HepG2 (cell line): ENCODE measurements at regions not wholly inside any gene's neighbourhood (a gene's known extent, or its start where the extent isn't known, plus 50 kb on each side); places are given as distances from the start of the nearest gene placed in this dataset.

Experiments
- HDAC6 ChIP-seq: fragments of 200-600 bp; sonication (generic); IDR thresholded peaks from 2 replicates; pipeline ENCODE4 v1.7.0; 2017; ENCODE audit warnings: mild to moderate bottlenecking, antibody characterized with exemption, low read length, low read depth
- HMGA1 ChIP-seq: sonication (generic); formaldehyde crosslinking; conservative IDR thresholded peaks from 2 replicates; pipeline ENCODE4 v1.4.0; 2020; ENCODE audit warnings: missing genetic modification reagents
- KAT8 ChIP-seq: IDR thresholded peaks from 2 replicates; pipeline ENCODE4 v1.6.1; 2016; ENCODE audit warnings: missing genetic modification reagents, missing compliant biosample characterization
- MYC ChIP-seq: sonication (generic); formaldehyde crosslinking; IDR thresholded peaks from 2 replicates; pipeline ENCODE4 v1.9.0; 2021; ENCODE audit warnings: missing genetic modification reagents, borderline replicate concordance
- NFIC ChIP-seq: IDR thresholded peaks from 2 replicates; pipeline ENCODE4 v1.6.1; 2012; ENCODE audit warnings: mild to moderate bottlenecking, low read length, inconsistent platforms
- PHF8 ChIP-seq: sonication (generic); formaldehyde crosslinking; IDR thresholded peaks from 2 replicates; pipeline ENCODE4 v1.5.0; 2020; ENCODE audit warnings: missing genetic modification reagents
- POLR2A ChIP-seq, 2 experiments: IDR thresholded peaks; 2 replicates each; pipeline ENCODE4 v1.6.1; 2011; ENCODE audit warnings: low read depth in 2 of 2, low read length in 2 of 2, mild to moderate bottlenecking in 1 of 2, moderate library complexity in 1 of 2; ENCODE audit not compliant: insufficient read depth in 1 of 2
- TCF12 ChIP-seq, 2 experiments: fragments of 450-650 bp in 1 of 2; sonication (generic) in 1 of 2; formaldehyde crosslinking in 1 of 2; IDR thresholded peaks; 2 replicates each; pipeline versions ENCODE4 v1.6.1 to v1.8.0; 2017 to 2022; ENCODE audit warnings: antibody characterized with exemption in 1 of 2, mild to moderate bottlenecking in 1 of 2, missing genetic modification reagents in 1 of 2, moderate library complexity in 1 of 2
- TCF7L2 ChIP-seq: IDR thresholded peaks from 2 replicates; pipeline ENCODE4 v1.6.1; 2011; ENCODE audit warnings: mild to moderate bottlenecking, low read depth, low read length, moderate library complexity
- U2AF2 ChIP-seq: fragments of 200-400 bp; formaldehyde crosslinking; IDR thresholded peaks from 2 replicates; pipeline ENCODE4 v1.6.1; 2017; ENCODE audit warnings: low read depth, mild to moderate bottlenecking, low read length
- ZNF616 ChIP-seq: sonication (generic); formaldehyde crosslinking; IDR thresholded peaks from 2 replicates; pipeline ENCODE4 v1.5.0; 2020; ENCODE audit warnings: low read depth, mild to moderate bottlenecking, missing genetic modification reagents
- ZNF780A ChIP-seq: sonication (generic); formaldehyde crosslinking; IDR thresholded peaks from 2 replicates; pipeline ENCODE4 v1.8.0; 2022; ENCODE audit warnings: mild to moderate bottlenecking, missing genetic modification reagents, moderate library complexity
- TF ChIP-seq, protein P1 (sequence below): sonication (generic); formaldehyde crosslinking; IDR thresholded peaks from 2 replicates; pipeline ENCODE4 v1.5.0; 2020; ENCODE audit warnings: mild to moderate bottlenecking, missing genetic modification reagents, moderate library complexity

DNA sequence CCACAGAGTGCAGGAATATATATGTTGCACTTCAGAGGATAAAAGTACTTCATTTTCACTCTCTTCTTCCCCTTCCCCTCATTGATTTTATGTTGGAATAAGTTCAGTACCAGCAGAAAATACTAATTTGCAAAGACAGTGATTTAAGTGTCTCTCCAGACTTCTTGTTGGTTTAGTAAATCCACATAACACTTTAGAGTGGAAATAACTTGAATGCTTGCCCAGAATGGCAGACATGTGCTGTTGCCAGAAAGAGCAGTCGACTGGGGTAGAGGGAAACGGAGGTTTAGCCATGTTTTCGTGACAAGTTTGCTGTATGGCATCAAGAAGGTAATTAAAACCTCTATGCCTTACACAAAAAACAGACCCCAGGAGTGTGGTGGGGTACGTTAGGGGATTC, 246.0 kb upstream of the CXCR4 start:
- TF ChIP-seq TCF12 (IDR thresholded peaks at IDR 0.05) (no peak), TCF12 (CRISPR knock-in tag; IDR thresholded peaks at IDR 0.05) (no peak), NFIC (no peak), POLR2A (IDR thresholded peaks at IDR 0.05; ENCODE audit: insufficient read depth in 1 of 2, low read depth in 2 of 2, low read length in 2 of 2) (no peak), KAT8 (CRISPR knock-in tag) (no peak), HMGA1 (CRISPR knock-in tag) (no peak), U2AF2 (no peak), HDAC6 (no peak), PHF8 (CRISPR knock-in tag) (no peak), ZNF780A (CRISPR knock-in tag) (no peak), ZNF616 (CRISPR knock-in tag) (no peak), TCF7L2 (no peak), MYC (CRISPR knock-in tag) (no peak)
- TF ChIP-seq, protein P1, sequence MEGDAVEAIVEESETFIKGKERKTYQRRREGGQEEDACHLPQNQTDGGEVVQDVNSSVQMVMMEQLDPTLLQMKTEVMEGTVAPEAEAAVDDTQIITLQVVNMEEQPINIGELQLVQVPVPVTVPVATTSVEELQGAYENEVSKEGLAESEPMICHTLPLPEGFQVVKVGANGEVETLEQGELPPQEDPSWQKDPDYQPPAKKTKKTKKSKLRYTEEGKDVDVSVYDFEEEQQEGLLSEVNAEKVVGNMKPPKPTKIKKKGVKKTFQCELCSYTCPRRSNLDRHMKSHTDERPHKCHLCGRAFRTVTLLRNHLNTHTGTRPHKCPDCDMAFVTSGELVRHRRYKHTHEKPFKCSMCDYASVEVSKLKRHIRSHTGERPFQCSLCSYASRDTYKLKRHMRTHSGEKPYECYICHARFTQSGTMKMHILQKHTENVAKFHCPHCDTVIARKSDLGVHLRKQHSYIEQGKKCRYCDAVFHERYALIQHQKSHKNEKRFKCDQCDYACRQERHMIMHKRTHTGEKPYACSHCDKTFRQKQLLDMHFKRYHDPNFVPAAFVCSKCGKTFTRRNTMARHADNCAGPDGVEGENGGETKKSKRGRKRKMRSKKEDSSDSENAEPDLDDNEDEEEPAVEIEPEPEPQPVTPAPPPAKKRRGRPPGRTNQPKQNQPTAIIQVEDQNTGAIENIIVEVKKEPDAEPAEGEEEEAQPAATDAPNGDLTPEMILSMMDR (CRISPR knock-in tag) = no peak
